ENCODE measurements at regions not wholly inside any gene's neighbourhood (a gene's known extent, or its start where the extent isn't known, plus 50 kb on each side); places are given as distances from the start of the nearest gene placed in this dataset.

DNA sequence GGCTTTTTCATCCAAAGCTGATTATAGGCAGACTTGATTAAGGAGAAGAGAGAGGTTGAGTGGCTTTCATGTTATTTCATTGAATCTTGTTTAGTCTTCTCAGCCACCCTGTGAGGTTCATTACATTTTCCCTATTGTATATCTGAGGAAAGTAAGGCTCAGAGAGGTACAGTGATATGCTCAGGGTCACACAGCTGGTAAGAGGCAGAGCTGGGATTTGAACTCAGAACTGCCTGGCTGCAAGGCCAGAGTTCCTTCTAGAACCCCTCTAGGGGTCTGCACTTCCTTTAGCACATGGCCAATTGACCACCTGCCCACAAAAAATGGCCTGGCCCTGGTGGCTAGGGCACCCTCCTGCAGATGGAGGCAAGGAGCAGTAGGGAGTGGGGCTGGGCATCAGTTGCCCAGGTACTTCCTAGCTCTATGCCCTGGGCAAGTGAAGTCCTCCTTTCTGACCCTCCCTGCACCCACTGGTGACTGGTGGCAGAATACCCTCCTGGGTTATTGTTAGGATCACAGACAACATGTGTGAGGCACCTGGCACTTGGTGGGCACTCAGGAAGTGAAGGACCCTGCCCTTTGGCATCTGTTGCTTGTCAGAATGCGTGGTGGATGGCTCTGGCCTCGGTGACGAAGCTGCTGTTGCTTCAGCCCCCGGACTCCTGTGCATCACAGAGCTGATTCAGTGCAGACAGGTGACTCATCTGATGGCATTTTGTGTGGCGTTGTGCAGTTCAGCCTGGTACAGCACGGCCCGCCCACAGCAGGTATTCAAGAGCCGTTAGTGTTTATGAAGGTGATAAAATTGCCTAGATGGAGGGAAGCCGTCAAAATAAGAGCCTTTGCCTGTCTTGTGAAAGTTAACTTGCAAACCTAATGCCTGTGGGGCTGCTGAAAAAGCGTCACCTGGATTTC is 115.8 kb downstream of the SLC25A47 start:
- DNase-seq (ENCODE audit: low read depth, low spot score), result no peak

GRCh38 chr14:100439781-100440180 is 116.6 kb downstream of the SLC25A47 start:
- DNase-seq (ENCODE audit: low read depth, low spot score), result no peak

- peak; percentile 47 for DNase-seq (ENCODE audit: low read depth, low spot score)
Measured at GRCh38 chr14:100440207-100440631, 117.1 kb downstream of the SLC25A47 start.

DNA sequence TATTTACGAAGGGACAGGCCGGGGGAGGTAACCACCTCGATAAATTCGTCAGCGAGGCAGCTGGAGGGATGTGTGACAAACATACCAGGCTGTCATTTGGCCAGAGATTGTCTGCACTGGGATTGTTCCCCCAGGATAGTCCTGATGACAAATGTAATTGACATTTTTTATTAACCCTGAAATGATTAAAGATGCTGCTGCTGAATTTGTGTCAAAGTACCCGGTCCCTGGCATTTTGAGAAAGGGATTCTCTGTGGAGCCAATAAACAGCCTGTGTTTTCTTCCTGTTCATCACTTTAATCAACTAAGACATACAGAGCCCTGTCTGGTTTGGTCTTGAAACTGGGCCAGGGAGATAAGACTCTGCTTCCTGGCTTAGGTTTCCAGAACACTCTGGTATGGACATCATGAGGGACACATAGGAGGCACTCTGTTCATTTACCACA is 117.6 kb downstream of the SLC25A47 start:
- no peak for DNase-seq (ENCODE audit: low read depth, low spot score)

DNA sequence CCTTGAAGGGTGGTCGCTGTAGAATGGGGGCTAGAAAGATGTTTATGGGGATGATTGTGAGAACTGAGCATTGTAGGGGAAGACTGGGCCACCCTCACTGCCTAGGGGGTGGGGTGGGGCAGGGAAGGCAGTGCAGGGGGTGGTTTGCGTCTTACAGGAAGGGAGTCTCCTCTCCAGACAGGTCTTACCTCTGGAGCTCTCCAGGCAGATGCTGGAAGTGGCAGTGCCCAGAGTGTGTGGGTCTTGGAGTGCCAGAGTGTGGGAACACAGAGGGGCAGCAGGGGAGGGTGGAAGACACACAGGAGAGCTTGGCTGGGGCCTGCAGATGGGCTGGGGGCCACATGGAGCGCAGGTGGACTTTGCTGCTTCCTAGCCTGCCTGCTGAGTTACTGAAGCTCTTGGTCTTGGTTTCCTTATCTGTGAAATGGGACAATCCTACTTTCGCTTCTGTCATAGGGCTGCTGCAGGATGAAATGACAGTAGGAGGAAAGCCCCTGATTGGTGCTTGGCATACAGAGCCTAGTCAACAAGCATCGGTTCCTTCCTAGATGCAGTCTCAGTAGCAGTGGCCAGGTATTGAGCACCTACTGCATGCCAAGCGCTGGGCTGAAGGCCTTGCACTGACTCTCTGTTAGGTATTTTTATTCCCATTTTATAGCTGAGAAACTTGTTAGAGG is 118.3 kb downstream of the SLC25A47 start:
- DNase-seq (ENCODE audit: low read depth, low spot score), result no peak

- no peak for DNase-seq (ENCODE audit: low read depth, low spot score)
Measured at GRCh38 chr14:100442036-100442435, 118.9 kb downstream of the SLC25A47 start.

DNA sequence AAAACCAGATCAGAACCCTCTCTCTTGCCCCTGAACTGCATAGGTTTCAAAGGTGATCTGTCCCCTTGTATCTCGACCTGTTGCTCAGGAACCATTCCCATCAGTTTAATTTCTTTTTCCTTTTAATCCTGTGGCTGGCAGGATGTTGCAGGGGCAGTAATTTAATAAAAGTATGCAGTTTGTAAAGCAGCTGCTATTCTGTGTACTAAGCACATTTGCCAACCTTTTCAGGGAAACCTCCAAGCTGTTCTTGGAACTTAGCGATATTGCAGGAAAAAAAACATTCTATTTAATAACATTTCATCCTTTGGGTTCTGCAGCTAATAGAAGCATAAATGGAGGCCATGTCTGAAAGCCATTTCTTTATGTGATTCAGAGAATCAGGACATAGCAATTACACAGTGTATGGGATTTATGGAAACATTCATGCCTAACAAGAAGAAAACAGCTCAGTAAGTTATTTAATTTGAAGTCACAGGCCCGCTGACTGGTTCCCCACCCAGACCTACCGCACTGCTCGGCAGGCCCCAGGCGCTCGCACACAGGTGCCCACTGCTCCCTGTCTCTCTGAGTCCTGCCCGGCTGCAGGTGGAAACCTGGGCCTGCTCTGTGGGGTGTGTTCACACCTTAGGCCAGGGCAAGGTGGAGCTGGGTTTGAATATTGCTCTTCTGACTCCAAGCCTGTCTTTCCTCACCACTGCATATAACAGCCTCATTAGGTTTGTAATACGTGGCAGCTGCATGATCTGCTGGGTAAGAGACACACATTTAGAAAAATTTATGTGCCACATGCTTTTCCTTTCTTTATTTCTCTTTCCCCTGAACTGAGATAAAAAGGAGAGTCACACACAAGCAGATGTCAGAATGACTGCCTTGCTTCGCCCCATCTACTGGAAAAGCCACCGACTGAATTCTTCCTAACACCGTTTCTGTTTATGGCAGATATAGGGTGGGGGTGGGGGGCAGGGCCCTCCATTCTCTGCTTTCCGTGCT is 119.7 kb downstream of the SLC25A47 start:
- DNase-seq (ENCODE audit: low read depth, low spot score), result no peak

DNA sequence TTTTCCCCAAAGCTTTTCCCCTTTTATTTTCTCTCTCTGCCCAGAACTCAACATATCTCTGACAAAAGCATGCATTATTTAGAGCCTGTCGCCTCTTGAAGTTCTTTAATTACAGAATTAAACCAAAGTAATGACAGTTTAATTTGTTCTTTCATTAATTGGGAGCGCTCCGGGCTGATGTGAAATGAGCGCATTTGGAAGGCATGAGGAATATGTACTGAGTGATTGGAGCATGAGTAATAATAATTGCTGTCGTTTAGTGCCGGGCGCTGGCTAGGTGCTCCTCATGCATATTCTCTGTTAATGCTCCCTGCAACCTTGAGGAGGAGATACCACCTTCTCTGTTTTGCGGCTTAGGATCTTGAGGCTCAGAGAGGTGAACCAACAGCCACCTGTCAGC is 120.5 kb downstream of the SLC25A47 start:
- DNase-seq (ENCODE audit: low read depth, low spot score), result no peak

DNA sequence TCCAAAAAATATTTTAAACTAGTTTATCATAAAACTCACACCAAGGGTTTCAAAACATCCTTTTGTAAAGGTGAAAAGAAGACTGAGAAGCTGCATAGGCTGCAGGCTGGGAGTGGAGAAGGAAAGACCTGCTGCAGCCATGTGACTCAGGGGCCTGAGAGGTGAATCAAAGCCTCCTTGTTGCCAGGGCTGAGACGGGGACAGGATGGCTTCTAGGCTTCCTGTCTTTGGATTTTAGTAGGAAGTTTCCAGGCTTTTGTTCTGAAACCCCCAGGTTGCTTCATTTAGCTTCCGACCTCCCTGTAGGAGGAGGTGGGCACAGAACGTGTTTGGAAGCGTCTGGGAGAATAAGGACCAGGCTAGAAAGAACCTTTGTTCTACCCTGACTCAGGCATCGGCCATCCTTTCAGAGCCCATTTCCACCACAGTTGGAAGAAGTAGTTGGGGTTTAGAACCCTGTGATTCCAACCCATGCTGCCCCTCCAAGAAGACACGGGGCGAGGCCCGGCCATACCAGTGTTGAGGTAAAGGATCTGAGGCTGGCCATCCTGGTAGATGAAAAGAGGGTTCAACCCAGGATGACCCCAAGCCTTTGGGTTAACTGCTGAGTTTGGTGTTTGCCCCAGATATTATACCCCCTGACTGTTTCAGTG is 122.4 kb downstream of the SLC25A47 start:
- DNase-seq (ENCODE audit: low read depth, low spot score), result no peak

- peak; percentile 81 for DNase-seq (ENCODE audit: low read depth, low spot score)
Measured at GRCh38 chr14:100446572-100446971, 123.4 kb downstream of the SLC25A47 start.

- no peak for DNase-seq (ENCODE audit: low read depth, low spot score)
Measured at GRCh38 chr14:100448376-100448775, 125.2 kb downstream of the SLC25A47 start.

- DNase-seq (ENCODE audit: low read depth, low spot score), result no peak
Measured at GRCh38 chr14:100449225-100449987, 126.3 kb downstream of the SLC25A47 start.

DNA sequence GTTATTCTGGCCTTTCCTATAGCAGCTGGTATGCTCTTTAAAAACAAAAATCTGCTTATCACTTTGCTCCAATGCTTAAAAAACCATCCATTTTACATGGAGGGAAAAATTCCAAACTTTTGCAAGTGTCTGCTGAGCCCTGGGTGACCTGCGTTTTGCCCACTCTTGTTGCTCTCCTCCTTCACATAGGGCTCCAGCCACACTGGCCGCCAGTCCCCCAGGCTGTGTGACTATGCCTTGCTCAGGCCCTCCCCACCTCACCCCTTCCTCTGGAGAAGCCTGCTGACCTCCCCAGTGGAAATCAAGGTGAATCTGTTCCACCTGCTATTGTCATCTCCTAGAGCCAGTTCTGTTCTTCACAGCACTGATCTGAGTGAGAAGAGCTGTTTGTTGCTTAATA is 126.9 kb downstream of the SLC25A47 start:
- no peak for DNase-seq (ENCODE audit: low read depth, low spot score)

DNA sequence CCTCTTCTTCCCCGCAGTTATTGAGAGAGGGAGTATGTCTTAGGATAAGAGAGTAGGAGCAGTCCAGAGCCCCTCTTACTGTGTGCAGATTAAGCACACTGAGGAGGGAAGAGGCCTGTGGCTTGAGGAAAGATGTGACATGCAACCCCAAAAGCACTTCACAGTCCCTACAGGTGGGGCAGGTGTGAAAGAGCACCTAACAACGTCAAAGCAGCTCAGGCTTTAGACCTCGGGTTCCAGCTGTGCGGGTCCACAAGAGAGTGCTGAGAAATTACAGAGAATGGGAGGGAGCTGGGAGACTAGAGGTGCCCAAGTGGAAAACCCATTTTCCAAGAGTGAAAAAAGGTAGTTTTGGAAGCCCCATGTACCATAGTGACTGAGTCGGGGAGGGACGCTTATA is 127.6 kb downstream of the SLC25A47 start:
- DNase-seq (ENCODE audit: low read depth, low spot score), result no peak

GRCh38 chr14:100451264-100451663 is 128.1 kb downstream of the SLC25A47 start:
- DNase-seq (ENCODE audit: low read depth, low spot score), result no peak

GRCh38 chr14:100453930-100454329 is 130.8 kb downstream of the SLC25A47 start:
- DNase-seq (ENCODE audit: low read depth, low spot score), result no peak

DNA sequence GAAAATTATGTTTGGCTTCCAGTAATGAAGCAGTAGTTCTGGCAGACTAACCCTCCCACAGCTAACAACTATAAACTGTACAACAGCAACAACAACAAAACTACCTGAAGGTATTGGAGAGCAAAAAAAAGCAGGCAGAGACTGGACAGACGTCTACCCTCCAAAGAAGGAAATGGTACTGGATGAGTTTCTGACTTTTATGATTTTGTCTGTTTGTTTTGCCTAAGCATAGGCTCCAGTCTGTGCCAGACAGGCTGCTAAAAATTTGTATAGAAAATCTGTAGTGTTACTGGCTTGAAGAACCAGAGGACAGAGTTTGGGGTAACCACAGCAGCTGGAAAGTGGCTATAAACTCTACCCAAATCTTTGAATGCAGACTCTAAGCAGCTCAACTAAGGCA is 131.3 kb downstream of the SLC25A47 start:
- DNase-seq (ENCODE audit: low read depth, low spot score), result no peak

DNA sequence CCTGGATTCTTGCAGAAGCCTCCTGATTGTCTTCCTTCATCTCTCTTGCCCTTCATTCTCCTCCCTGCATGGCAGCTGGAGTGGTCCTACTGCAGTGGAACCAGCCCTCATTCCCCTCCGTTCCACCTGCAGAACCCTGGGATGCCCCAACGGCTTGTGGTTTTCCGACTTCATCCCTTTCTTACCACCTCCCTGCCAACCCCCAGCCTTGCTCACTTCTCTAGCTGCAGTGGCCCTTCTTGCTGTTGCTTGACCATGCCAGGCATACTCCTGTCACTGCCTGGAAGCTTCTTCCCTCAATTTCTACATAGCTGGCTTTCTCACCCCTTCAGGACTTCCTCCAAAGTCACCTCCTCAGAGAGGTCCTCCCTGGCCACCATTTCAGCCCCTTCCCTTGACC is 123.3 kb downstream of the BEGAIN start:
- no peak for DNase-seq (ENCODE audit: low read depth, low spot score)

DNA sequence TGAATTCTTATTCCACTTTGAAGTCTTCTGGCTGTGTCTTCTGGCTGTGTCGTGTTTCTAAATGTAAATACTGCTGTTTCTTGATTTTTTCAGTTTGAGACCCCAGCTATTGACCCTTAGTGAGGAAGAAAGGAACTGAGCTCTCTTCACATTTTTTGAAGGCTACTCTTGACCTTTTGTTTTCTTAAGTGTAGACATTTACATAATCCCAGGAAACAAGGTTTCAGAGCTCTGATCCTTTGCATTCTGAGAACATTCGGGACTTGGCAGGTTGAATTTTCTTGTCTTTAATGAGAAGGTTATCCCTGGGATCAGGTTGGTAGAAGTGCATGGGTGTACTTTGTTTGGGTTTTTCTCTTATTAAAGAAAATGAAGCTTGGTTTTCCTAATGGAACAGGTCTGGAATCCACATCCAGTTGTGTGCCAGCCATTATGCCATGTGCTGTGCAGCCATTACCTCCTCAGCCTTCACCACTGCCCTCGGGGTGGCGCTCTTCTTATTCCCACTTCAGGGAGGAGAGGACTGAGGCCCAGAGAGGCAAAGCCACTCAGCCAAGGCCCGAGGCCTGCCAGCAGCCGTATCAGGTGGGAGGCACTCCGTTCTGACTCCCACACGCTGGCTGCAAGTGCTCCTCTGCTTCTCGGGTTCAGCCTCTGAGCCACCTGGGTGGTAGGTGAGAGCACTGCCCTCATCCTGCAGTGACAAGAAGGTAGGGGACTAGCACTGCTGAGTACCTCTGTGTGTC is 120.9 kb downstream of the BEGAIN start:
- DNase-seq (ENCODE audit: low read depth, low spot score), result peak; percentile 33

Data from iPS DF 19.7 (cell line).